ENCODE measurements at regions not wholly inside any gene's neighbourhood (a gene's known extent, or its start where the extent isn't known, plus 50 kb on each side); places are given as distances from the start of the nearest gene placed in this dataset.

GRCh38 chr20:6407163-6407562, 284.3 kb upstream of the FERMT1 start:
- TF ChIP-seq, protein P1, sequence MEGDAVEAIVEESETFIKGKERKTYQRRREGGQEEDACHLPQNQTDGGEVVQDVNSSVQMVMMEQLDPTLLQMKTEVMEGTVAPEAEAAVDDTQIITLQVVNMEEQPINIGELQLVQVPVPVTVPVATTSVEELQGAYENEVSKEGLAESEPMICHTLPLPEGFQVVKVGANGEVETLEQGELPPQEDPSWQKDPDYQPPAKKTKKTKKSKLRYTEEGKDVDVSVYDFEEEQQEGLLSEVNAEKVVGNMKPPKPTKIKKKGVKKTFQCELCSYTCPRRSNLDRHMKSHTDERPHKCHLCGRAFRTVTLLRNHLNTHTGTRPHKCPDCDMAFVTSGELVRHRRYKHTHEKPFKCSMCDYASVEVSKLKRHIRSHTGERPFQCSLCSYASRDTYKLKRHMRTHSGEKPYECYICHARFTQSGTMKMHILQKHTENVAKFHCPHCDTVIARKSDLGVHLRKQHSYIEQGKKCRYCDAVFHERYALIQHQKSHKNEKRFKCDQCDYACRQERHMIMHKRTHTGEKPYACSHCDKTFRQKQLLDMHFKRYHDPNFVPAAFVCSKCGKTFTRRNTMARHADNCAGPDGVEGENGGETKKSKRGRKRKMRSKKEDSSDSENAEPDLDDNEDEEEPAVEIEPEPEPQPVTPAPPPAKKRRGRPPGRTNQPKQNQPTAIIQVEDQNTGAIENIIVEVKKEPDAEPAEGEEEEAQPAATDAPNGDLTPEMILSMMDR (IDR thresholded peaks at IDR 0.05; ENCODE audit: insufficient read depth, low read depth, low read length) = no peak
- no peak for TF ChIP-seq EZH2 (IDR thresholded peaks at IDR 0.05; ENCODE audit: insufficient read depth, low read length)

Data from astrocyte (in vitro differentiated cells and primary cell).